ENCODE measurements at regions not wholly inside any gene's neighbourhood (a gene's known extent, or its start where the extent isn't known, plus 50 kb on each side); places are given as distances from the start of the nearest gene placed in this dataset.

DNA sequence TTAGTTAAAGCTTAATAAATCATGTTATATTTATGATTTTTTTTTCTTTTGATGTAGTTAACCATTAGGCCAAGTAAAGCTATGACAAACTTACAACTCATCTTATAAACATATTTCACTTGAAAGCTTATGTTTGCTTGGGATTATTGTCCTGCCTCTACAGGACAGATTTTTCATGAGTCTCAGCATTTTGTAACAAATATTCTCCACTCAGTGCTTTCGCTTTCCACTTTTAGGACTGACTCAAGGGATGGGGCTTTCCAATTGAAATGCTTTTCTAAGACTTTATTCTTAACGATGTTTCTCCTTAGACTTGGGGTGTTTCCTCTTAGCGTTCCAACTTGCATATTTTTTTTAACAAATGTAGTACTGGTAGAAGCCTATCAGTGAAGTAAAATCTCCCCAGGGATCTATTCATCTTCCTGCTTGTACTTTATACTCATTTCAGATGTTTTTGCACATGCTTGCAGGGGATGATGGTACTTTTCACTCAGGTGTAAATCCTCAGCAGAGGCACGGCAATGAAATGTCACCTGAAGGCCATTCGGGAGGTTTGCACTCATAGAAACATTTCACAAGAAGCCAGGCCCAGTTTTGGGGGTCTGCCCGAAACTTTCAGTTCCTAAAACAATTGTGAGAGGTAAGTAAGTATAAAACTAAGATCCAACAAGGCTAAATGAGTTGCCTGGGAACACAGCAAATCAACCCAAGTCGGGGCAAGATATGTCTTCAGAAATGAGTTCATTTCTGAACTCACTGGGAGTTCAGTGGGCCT, 298.1 kb upstream of the FOXQ1 start (continued):
- TF ChIP-seq SMC3 (IDR thresholded peaks at IDR 0.05; ENCODE audit: low read depth, low read length) (no peak), RFX5 (IDR thresholded peaks at IDR 0.05; ENCODE audit: low read length) (no peak), MEF2A (IDR thresholded peaks at IDR 0.05; ENCODE audit: borderline replicate concordance, low read depth) (no peak)
- TF ChIP-seq, protein P1, sequence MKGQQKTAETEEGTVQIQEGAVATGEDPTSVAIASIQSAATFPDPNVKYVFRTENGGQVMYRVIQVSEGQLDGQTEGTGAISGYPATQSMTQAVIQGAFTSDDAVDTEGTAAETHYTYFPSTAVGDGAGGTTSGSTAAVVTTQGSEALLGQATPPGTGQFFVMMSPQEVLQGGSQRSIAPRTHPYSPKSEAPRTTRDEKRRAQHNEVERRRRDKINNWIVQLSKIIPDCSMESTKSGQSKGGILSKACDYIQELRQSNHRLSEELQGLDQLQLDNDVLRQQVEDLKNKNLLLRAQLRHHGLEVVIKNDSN (IDR thresholded peaks at IDR 0.05; ENCODE audit: borderline replicate concordance, low read depth) = no peak

DNA sequence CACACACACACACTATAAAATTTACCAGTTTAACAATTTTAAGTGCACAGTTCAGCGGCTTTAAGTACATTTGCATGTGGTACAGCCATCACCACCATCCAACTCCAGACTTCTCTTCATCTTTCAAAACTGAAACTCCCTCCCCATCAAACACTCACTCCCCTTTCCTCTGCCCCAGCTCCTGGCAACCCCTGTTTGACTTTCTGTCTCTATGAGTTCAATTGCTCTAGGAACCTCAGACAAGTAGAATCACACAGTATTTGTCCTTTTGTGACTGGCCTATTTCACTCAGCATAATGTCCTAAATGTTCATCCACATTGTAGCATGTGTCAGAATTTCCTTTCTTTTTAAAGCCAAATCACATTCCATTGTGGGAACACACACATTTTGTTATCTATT, 302.8 kb upstream of the FOXQ1 start:
- Histone ChIP-seq H3K9ac (no peak overlapping the region), H3K27me3 (ENCODE audit: insufficient read depth) (no peaks in the 10 kb centered on the region; the same call in 1 of the 2 replicates), H3K9me3 (no peaks in the 10 kb centered on the region), H3K4me2 (no peak overlapping the region), H4K20me1 (ENCODE audit: insufficient read depth) (no peaks in the 10 kb centered on the region), H3K4me3 (ENCODE audit: low read depth in 2 of 2, low read length in 1 of 2) (no peak overlapping the region), H2AFZ (ENCODE audit: low read depth) (no peak overlapping the region), H3K79me2 (ENCODE audit: insufficient read depth) (no peaks in the 10 kb centered on the region), H3F3A (replicated peaks; ENCODE audit: insufficient read depth) (no peaks in the 10 kb centered on the region), H3K4me1 (ENCODE audit: control insufficient read depth in 1 of 2, insufficient read depth in 2 of 2, low read depth in 1 of 2, low read length in 1 of 2) (no peaks in the 10 kb centered on the region), H3K9me2 (no peaks in the 10 kb centered on the region), H3K36me3 (replicated peaks in 1 of 2; ENCODE audit: control insufficient read depth in 1 of 2, insufficient read depth in 2 of 2, low read length in 1 of 2) (no peaks in the 10 kb centered on the region), H3K27ac (ENCODE audit: low read depth in 2 of 2, low read length in 1 of 2) (no peak overlapping the region)
- ChIA-PET CTCF (no interaction called here), POLR2A (no interaction called here)
- DNase-seq = no peak
- no peak for TF ChIP-seq FOSL2 (IDR thresholded peaks at IDR 0.05; ENCODE audit: borderline replicate concordance, low read depth)
- no peak for TF ChIP-seq IRF3 (IDR thresholded peaks at IDR 0.05; ENCODE audit: low read depth, low read length)
- no peak for TF ChIP-seq POLR2AphosphoS5 (IDR thresholded peaks at IDR 0.05; ENCODE audit: low read depth, low read length)
- TF ChIP-seq PBX3 (IDR thresholded peaks at IDR 0.05) = no peak
- WGBS (ENCODE audit: low lambda C conversion rate) = 11% methylated on average over 1 of the region's 1 CpG

GRCh38 chr6:1007159-1007558, 304.7 kb upstream of the FOXQ1 start:
- Histone ChIP-seq H3K27me3 (ENCODE audit: insufficient read depth) (peaks cover 16% of the 10 kb centered on the region; the same call in 1 of the 2 replicates), H3F3A (replicated peaks; ENCODE audit: insufficient read depth) (no peaks in the 10 kb centered on the region), H3K4me2 (no peak overlapping the region), H3K79me2 (ENCODE audit: insufficient read depth) (no peaks in the 10 kb centered on the region), H4K20me1 (ENCODE audit: insufficient read depth) (no peaks in the 10 kb centered on the region), H3K9me3 (no peaks in the 10 kb centered on the region), H2AFZ (ENCODE audit: low read depth) (no peak overlapping the region), H3K4me3 (ENCODE audit: low read depth in 2 of 2, low read length in 1 of 2) (no peak overlapping the region), H3K36me3 (replicated peaks in 1 of 2; ENCODE audit: control insufficient read depth in 1 of 2, insufficient read depth in 2 of 2, low read length in 1 of 2) (no peaks in the 10 kb centered on the region), H3K9me2 (no peaks in the 10 kb centered on the region), H3K4me1 (ENCODE audit: control insufficient read depth in 1 of 2, insufficient read depth in 2 of 2, low read depth in 1 of 2, low read length in 1 of 2) (no peaks in the 10 kb centered on the region), H3K27ac (ENCODE audit: low read depth in 2 of 2, low read length in 1 of 2) (no peak overlapping the region), H3K9ac (no peak overlapping the region)
- CTCF ChIA-PET = no interaction called here
- TF ChIP-seq RXRA (IDR thresholded peaks at IDR 0.05; ENCODE audit: borderline replicate concordance, low read depth) = no peak
- 13% methylated on average over 4 of the region's 4 CpGs for WGBS (ENCODE audit: low lambda C conversion rate)
- no peak for DNase-seq
- POLR2A ChIA-PET = no interaction called here

Data from SK-N-SH (cell line).